GM06990 (cell line): ENCODE measurements at regions not wholly inside any gene's neighbourhood (a gene's known extent, or its start where the extent isn't known, plus 50 kb on each side); places are given as distances from the start of the nearest gene placed in this dataset.
"Not testable (repeated sequence)": the region's sequence is repeated elsewhere in the genome, so short reads cannot be mapped to it uniquely, and the experiment has no call there.

Experiments used
- DNase-seq: peaks from one replicate; pipeline ENCODE4 v3.0.0-alpha.2; 2011; ENCODE audit not compliant: insufficient read length; ENCODE audit errors: extremely low read depth
- H3K27me3 ChIP-seq: replicated peaks from 2 replicates; pipeline ENCODE4 v1.6.0; 2011; ENCODE audit warnings: low read length; ENCODE audit not compliant: control insufficient read depth, insufficient read depth
- H3K36me3 ChIP-seq: 2 replicates; pipeline ENCODE4 v1.5.1; 2011; ENCODE audit warnings: low read length; ENCODE audit not compliant: control insufficient read depth, insufficient read depth
- H3K4me3 ChIP-seq: replicated peaks from 2 replicates; pipeline ENCODE4 v1.5.1; 2011; ENCODE audit warnings: low read depth, mild to moderate bottlenecking, control low read depth, low read length
- CTCF ChIP-seq: IDR thresholded peaks from 2 replicates; pipeline ENCODE4 v1.5.1; 2011; ENCODE audit warnings: low read length, control low read depth, mild to moderate bottlenecking, inconsistent platforms; ENCODE audit not compliant: insufficient read depth, poor library complexity, severe bottlenecking

- no peaks in the 10 kb centered on the region for H3K27me3 ChIP-seq
Measured at GRCh38 chr3:148551767-148552260, 145.9 kb upstream of the AGTR1 start.

GRCh38 chr3:148554367-148554766 is 143.3 kb upstream of the AGTR1 start:
- Histone ChIP-seq H3K4me3 (no peak overlapping the region), H3K36me3 (no peaks in the 10 kb centered on the region), H3K27me3 (no peaks in the 10 kb centered on the region)
- DNase-seq, result no peak
- no peak for TF ChIP-seq CTCF

More at GRCh38 chr3:148551767-148552260, 145.9 kb upstream of the AGTR1 start:
- Histone ChIP-seq H3K36me3 (no peaks in the 10 kb centered on the region), H3K4me3 (no peak overlapping the region)
- DNase-seq, result no peak
- TF ChIP-seq CTCF, result no peak

- Histone ChIP-seq H3K4me3 (no peak overlapping the region), H3K27me3 (no peaks in the 10 kb centered on the region), H3K36me3 (no peaks in the 10 kb centered on the region)
- TF ChIP-seq CTCF, result no peak
- no peak for DNase-seq
Measured at GRCh38 chr3:148556664-148557063, 141.0 kb upstream of the AGTR1 start.

GRCh38 chr3:148577579-148577978 is 120.1 kb upstream of the AGTR1 start:
- H3K4me3 ChIP-seq, DNase-seq, H3K36me3 ChIP-seq, H3K27me3 ChIP-seq: not testable (repeated sequence)

- Histone ChIP-seq H3K36me3 (no peaks in the 10 kb centered on the region), H3K4me3 (no peak overlapping the region), H3K27me3 (no peaks in the 10 kb centered on the region)
- TF ChIP-seq CTCF, result no peak
- no peak for DNase-seq
Measured at GRCh38 chr3:148582126-148582525, 115.6 kb upstream of the AGTR1 start.

- no peak for TF ChIP-seq CTCF
- DNase-seq, result no peak
- Histone ChIP-seq H3K27me3 (no peaks in the 10 kb centered on the region), H3K36me3 (no peaks in the 10 kb centered on the region), H3K4me3 (no peak overlapping the region)
Measured at GRCh38 chr3:148583793-148584192, 113.9 kb upstream of the AGTR1 start.
